ENCODE measurements at regions not wholly inside any gene's neighbourhood (a gene's known extent, or its start where the extent isn't known, plus 50 kb on each side); places are given as distances from the start of the nearest gene placed in this dataset.
A peak's percentile ranks its signal among the peaks of the same experiment; 100 is the strongest.

DNA sequence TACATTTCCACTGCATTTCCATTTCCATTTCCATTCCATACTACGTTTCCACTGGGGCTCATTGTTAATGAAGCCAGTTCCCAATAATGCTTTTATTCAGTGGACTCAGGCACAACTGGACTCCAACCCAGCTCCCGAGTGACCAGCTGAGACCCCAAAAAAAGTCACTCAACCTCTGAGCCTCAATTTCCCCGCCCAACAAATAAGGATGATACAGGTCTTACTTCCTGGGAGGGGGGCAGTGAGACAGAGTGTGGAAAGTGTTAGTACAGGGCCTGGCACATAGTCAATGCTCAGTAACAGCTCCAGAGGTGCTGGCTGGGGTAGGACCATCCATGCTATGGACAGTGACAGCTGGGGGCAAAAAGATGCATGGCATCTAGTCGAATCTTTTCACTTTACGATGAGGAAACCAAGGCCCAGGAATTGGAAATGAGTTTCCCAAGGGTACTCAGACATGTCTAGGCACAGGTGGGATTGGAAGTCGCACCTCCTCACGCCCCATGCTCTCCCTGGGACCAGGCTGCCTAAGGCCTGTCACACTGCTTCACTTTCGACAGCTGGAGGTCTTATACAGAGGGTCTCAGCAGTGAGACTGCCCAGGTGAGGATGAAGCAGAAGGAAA lies 226.5 kb downstream of the ANAPC1 start:
- Histone ChIP-seq H3K27ac (no peak overlapping the region), H3K27me3 (no peaks in the 10 kb centered on the region), H3K36me3 (no peaks in the 10 kb centered on the region), H3K4me1 (peaks cover 0 to 32% (median 20%) of the 10 kb centered on the region in 4 donors), H3K9me3 (no peaks in the 10 kb centered on the region), H3K4me3 (no peak overlapping the region)
- TF ChIP-seq, protein P1, sequence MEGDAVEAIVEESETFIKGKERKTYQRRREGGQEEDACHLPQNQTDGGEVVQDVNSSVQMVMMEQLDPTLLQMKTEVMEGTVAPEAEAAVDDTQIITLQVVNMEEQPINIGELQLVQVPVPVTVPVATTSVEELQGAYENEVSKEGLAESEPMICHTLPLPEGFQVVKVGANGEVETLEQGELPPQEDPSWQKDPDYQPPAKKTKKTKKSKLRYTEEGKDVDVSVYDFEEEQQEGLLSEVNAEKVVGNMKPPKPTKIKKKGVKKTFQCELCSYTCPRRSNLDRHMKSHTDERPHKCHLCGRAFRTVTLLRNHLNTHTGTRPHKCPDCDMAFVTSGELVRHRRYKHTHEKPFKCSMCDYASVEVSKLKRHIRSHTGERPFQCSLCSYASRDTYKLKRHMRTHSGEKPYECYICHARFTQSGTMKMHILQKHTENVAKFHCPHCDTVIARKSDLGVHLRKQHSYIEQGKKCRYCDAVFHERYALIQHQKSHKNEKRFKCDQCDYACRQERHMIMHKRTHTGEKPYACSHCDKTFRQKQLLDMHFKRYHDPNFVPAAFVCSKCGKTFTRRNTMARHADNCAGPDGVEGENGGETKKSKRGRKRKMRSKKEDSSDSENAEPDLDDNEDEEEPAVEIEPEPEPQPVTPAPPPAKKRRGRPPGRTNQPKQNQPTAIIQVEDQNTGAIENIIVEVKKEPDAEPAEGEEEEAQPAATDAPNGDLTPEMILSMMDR (IDR thresholded peaks at IDR 0.05) = no peak
- intact Hi-C loops (cut with DNase I; ENCODE audit: low total_unique reads) = loop anchor here (5.0 kb wide), 1 partner anchor 35 kb away; no protein-coding TSS in a partner anchor
- DNase-seq = no peak

DNA sequence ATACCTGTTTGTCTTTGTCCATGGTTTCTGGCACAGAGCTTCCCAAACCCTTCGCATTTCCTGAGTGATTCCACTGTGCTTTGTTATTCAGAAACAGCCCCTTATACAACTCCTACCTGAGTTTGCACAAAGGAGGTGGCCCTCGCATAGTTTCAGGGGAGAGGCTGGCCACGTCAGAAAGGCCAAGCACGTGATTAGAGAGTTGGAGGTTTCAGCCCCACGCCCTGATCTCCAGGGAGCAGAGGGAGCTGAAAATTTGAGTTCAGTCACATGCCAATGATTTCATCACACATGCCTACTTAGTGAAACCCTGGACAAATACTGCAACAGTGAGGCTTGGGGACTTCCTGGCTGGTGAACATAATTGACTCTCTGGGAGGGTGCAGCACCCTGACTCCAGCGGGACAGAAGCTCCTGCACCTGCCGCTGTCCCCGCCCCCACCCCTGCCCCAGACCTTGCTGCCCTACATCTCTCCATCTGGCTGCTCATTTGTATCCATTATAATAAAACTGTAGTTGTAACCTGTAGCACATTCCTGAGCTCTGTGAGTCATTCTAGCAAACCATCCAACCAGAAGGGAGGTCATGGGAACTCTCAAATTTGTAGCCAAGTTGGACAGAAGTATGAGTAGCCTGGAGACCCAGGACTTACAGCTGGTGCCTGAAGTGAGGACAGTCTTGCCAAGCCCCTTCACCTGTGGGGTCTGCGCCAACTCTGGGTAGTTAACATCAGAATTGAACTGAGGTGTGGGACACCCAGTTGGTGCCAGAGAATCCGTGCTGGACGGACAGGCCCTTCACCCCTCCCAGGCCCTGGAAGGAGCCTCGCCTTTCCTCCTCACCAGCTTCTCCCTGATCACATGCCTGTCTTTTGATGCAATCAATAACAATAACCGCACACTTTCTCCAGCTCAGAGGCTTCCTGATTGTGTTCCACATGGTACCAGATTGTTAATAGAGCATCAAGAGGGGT lies 224.3 kb downstream of the ANAPC1 start:
- no peaks in the 10 kb centered on the region for H3K9me3 ChIP-seq
- DNase-seq = peak; percentile 87 to 91
- no peak overlapping the region for H3K4me3 ChIP-seq
- H3K36me3 ChIP-seq = no peaks in the 10 kb centered on the region
- no peaks in the 10 kb centered on the region for H3K27me3 ChIP-seq
- intact Hi-C loops (cut with DNase I; ENCODE audit: low total_unique reads) = loop anchor here (5.0 kb wide), 1 partner anchor 37 kb away; no protein-coding TSS in a partner anchor
- peaks cover 0 to 35% (median 20%) of the 10 kb centered on the region in 4 donors for H3K4me1 ChIP-seq
- H3K27ac ChIP-seq = peak overlapping the region; percentile 59 to 78
- TF ChIP-seq, protein P1 (IDR thresholded peaks at IDR 0.05) = no peak

DNA sequence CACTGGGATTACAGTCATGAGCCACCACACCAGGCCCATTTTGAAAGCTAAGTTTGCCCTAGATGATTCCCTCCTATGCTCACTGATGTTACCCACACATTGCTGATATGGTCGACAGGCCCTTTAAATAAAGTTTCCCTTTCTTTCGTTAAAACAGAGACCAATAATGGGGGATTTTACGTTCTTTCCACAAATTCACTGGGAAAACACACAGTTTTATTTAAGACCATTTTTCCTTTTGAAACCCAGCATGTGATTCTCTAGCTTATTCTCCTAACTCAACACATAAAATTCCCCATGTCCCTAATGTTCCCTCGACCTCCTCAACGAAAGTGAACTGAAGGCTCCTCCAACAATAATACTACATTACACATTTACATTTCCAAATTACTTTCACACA lies 223.2 kb downstream of the ANAPC1 start:
- no peaks in the 10 kb centered on the region for H3K36me3 ChIP-seq
- DNase-seq = no peak
- intact Hi-C loops (cut with DNase I; ENCODE audit: low total_unique reads) = no loop called here
- H3K9me3 ChIP-seq = no peaks in the 10 kb centered on the region
- H3K4me3 ChIP-seq = no peak overlapping the region
- H3K27ac ChIP-seq = peak overlapping the region; percentile 59 to 78
- TF ChIP-seq, protein P1 (IDR thresholded peaks at IDR 0.05) = no peak
- H3K4me1 ChIP-seq = peaks cover 0 to 35% (median 20%) of the 10 kb centered on the region in 4 donors
- no peaks in the 10 kb centered on the region for H3K27me3 ChIP-seq

DNA sequence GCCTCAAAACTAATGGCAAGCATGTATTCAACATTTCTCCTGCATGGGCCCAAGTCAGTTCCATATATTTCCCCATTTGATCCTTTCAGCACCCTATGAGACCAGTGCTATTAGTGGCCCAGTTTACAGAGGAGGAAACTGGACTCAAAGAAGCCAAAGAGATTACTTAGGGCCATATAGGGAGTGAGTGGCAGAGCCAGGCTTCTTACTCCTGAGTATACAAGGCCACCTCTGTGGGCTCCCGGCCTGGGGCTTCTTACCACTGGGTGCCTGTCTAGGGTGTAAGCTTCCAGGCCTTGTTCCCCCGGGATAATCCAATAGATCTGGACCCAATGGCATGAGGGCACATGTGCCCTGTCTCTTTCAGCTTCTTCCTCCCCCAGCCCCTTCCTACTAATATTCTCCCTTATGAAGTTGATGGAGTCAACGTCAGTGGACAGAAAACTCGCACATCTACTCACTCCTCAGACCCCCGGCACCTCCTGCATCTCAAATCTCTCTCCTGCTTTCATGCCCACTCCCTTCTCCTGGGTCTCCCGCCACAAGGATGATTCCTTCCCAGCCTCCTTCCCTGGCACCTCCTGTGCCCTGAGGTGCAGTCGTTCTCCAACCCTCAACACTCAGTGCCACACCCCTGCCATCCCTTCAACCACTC lies 222.6 kb downstream of the ANAPC1 start:
- intact Hi-C loops (cut with DNase I; ENCODE audit: low total_unique reads) = no loop called here

More for the DNA sequence above, 222.6 kb downstream of the ANAPC1 start:
- Histone ChIP-seq H3K4me3 (no peak overlapping the region), H3K9me3 (no peaks in the 10 kb centered on the region), H3K27ac (peak overlapping the region in 1 of 2 donors; percentile 78), H3K36me3 (no peaks in the 10 kb centered on the region), H3K27me3 (no peaks in the 10 kb centered on the region), H3K4me1 (peaks cover 0 to 35% (median 20%) of the 10 kb centered on the region in 4 donors)
- no peak for DNase-seq
- TF ChIP-seq, protein P1 (IDR thresholded peaks at IDR 0.05) = no peak

Data from tibial artery (tissue), 4 donors.